Peyer's patch (tissue), 4 donors: ENCODE measurements at regions not wholly inside any gene's neighbourhood (a gene's known extent, or its start where the extent isn't known, plus 50 kb on each side); places are given as distances from the start of the nearest gene placed in this dataset.

Source experiments
- CTCF ChIP-seq, 6 experiments: fragments of 450-650 bp in 4 of 6; fragments of 200-600 bp in 2 of 6; sonication (generic) in 1 of 6; IDR thresholded peaks; one replicate each; pipeline ENCODE4 v1.5.1; 2017 to 2019; ENCODE audit warnings: antibody characterized with exemption in 6 of 6, mild to moderate bottlenecking in 3 of 6, moderate library complexity in 1 of 6
- POLR2A ChIP-seq, 2 donors: fragments of 450-650 bp; IDR thresholded peaks; one replicate each; pipeline ENCODE4 v1.5.1; 2017; ENCODE audit warnings: antibody characterized with exemption in 2 of 2, mild to moderate bottlenecking in 2 of 2, moderate library complexity in 2 of 2

GRCh38 chr6:133809406-133809805, 79.5 kb upstream of the TCF21 start:
- TF ChIP-seq CTCF (IDR thresholded peaks at IDR 0.05) (no peak), POLR2A (IDR thresholded peaks at IDR 0.05) (no peak)
